ENCODE measurements at regions not wholly inside any gene's neighbourhood (a gene's known extent, or its start where the extent isn't known, plus 50 kb on each side); places are given as distances from the start of the nearest gene placed in this dataset.

GRCh38 chr1:96259399-96259798, 462.2 kb upstream of the PTBP2 start:
- no peak for TF ChIP-seq CTCF (IDR thresholded peaks at IDR 0.05)
- TF ChIP-seq POLR2A (IDR thresholded peaks at IDR 0.05) = no peak
- no peak for TF ChIP-seq EP300 (IDR thresholded peaks at IDR 0.05)
